NCI-H1105 (cell line): ENCODE measurements at regions not wholly inside any gene's neighbourhood (a gene's known extent, or its start where the extent isn't known, plus 50 kb on each side); places are given as distances from the start of the nearest gene placed in this dataset.

Source experiments
- DNase-seq: peaks from one replicate; lab custom pipeline; 2025; lab: John Stamatoyannopoulos, UW

GRCh38 chr4:140213116-140213515, 59.1 kb upstream of the MAML3 start:
- no peak for DNase-seq

DNA sequence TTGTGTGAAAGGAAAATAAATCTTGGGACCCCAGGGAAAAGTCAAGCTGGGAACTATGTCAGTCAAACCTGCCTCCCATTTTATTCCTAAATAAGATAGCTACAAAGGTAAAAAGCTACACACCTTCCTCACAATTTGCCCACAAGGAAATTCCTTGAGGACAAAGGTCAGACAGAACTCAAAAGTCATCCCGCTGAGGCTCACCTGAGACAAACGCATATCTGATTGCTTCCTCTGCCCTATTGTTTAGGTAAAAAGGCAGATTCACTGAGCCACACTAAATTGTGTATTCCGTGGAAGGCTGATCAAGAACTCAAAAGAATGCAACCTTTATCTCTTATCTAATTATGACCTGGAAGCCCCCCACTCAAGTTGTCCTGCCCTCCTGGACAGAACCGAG, 58.7 kb upstream of the MAML3 start:
- DNase-seq = no peak

DNA sequence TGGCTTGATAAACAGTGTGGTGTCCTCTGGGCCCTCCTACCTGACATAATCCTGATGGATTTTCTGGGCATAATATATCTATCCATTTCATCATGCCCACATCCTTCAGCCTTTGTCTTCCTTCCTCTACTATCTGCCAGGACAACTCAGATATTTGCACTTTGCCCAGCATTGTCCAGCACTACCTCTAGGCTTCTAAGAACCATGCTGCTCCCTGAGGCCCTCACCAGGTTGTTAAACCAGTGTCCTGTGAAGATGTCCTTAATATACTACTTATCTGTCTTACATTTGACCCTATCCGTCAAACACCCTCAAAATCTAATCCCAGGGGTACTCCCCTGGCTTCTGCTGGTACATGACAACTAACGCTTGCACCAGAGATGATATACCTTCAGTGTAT, 58.2 kb upstream of the MAML3 start:
- DNase-seq = no peak

DNA sequence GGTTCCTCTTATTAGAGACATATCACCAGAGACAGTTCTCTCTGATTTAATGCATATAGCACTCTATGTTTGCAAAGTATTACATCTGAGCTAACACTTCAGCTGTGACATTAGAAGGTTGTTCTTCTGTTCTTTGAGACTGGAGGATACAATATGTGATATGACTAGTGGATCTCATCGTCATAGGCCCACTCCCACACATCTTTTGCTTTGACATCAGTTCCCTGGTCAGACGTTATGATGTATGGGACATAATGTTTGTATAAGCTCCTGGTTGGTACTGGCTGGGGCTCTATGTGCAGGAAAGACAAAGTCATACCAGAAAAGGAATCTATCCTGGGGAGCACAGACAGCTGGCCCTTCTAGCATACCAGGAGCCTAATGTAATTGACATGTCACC, 57.7 kb upstream of the MAML3 start:
- DNase-seq = no peak

DNA sequence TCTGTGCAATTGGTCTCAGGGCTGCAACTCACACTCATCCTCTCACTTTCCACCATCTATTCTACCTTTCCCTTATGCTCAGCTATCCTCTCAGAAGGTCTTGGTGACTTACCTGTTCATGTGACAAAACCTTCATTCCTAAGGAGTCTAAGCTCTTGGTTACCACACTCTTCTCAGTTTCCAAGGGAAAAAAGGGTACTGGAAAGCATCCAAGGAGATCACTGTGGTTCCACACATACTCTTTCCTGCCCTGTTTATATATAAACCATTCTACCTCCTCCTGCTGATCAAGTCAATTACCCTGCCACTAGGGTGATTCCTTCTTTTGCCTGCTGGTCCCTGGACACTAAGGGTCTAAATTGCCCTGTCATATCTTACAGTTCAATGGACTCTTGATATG, 57.2 kb upstream of the MAML3 start:
- no peak for DNase-seq

DNA sequence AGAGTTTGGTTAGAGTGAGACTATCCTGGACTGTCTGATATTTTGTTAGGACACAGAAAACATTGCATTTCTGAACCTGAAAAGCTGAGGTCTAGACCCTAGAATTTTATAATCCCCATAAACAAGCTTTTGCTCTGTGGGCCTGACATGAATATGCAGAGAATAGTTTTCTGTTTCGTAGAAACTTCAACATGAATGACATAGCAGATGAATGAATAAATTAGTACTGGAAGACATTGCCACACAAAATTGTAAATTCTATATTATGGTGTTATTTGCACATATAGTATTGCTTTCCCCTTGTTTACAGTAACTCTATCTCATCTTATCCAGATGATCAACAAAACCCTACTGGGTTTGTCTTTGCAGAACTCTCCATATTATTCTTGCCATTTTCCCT, 54.9 kb upstream of the MAML3 start:
- no peak for DNase-seq
